Gastroesophageal sphincter (tissue), 4 donors: ENCODE measurements at regions not wholly inside any gene's neighbourhood (a gene's known extent, or its start where the extent isn't known, plus 50 kb on each side); places are given as distances from the start of the nearest gene placed in this dataset.

ENCODE experiments used
- ATAC-seq: fragments of 150-250 bp; one replicate; pipeline ENCODE4 v1.9.1; 2016; ENCODE audit warnings: mild to moderate bottlenecking, moderate library complexity
- H3K27ac ChIP-seq, 4 donors: fragments of 200-600 bp; sonication (generic) in 3 of 4; 1 replicate in 3 of 4; 2 replicates in 1 of 4; pipeline ENCODE4 v1.5.1; 2016 to 2019
- H3K27me3 ChIP-seq: fragments of 200-600 bp; sonication (generic); one replicate; pipeline ENCODE4 v1.5.1; 2019
- H3K36me3 ChIP-seq, 2 donors: fragments of 200-600 bp; sonication (generic); one replicate each; pipeline ENCODE4 v1.5.1; 2019; ENCODE audit warnings: control low read depth in 1 of 2
- H3K4me1 ChIP-seq, 3 donors: fragments of 200-600 bp; sonication (generic); 1 replicate in 2 of 3; 2 replicates in 1 of 3; pipeline ENCODE4 v1.5.1; 2016 to 2019; ENCODE audit warnings: control low read depth in 2 of 3
- H3K4me3 ChIP-seq, 2 donors: fragments of 200-600 bp; sonication (generic); one replicate each; pipeline ENCODE4 v1.5.1; 2019; ENCODE audit warnings: mild to moderate bottlenecking in 1 of 2, moderate library complexity in 1 of 2
- H3K9me3 ChIP-seq, 3 donors: fragments of 200-600 bp; sonication (generic); one replicate each; pipeline ENCODE4 v1.5.1; 2017 to 2019; ENCODE audit warnings: control low read depth in 2 of 3
- CTCF ChIP-seq, 4 experiments: fragments of 200-600 bp in 2 of 4; fragments of 450-650 bp in 2 of 4; sonication (generic) in 1 of 4; IDR thresholded peaks; one replicate each; pipeline ENCODE4 v1.5.1; 2017 to 2019; ENCODE audit warnings: antibody characterized with exemption in 4 of 4, mild to moderate bottlenecking in 2 of 4, moderate library complexity in 2 of 4
- EP300 ChIP-seq: sonication (generic); formaldehyde crosslinking; IDR thresholded peaks from one replicate; pipeline ENCODE4 v1.6.1; 2017; ENCODE audit warnings: antibody characterized with exemption, mild to moderate bottlenecking
- POLR2A ChIP-seq, 2 donors: fragments of 450-650 bp; IDR thresholded peaks; one replicate each; pipeline ENCODE4 v1.6.1; 2017; ENCODE audit warnings: antibody characterized with exemption in 2 of 2, mild to moderate bottlenecking in 2 of 2, moderate library complexity in 1 of 2
- POLR2AphosphoS5 ChIP-seq: sonication (generic); formaldehyde crosslinking; IDR thresholded peaks from one replicate; pipeline ENCODE4 v1.6.1; 2017; ENCODE audit warnings: antibody characterized with exemption
- WGBS, 2 donors: methylation state at CpG; one replicate each; pipeline ENCODE4 v1.1.5; 2018; ENCODE audit warnings: low coverage in 1 of 2; 5-methylcytosine and 5-hydroxymethylcytosine counted together

GRCh38 chr12:87667378-87667777, 361.8 kb downstream of the C12orf50 start:
- Histone ChIP-seq H3K27me3 (no peaks in the 10 kb centered on the region), H3K36me3 (no peaks in the 10 kb centered on the region), H3K4me3 (no peak overlapping the region), H3K27ac (no peak overlapping the region), H3K9me3 (no peaks in the 10 kb centered on the region), H3K4me1 (no peaks in the 10 kb centered on the region)
- no peak for TF ChIP-seq EP300
- no peak for TF ChIP-seq POLR2A (IDR thresholded peaks at IDR 0.05)
- no peak for TF ChIP-seq POLR2AphosphoS5
- no peak for TF ChIP-seq CTCF (IDR thresholded peaks at IDR 0.05)
- 29 to 44% methylated on average over 1 to 2 of the region's 2 CpGs for WGBS, 2 donors
- no peak for ATAC-seq

- H3K9me3 ChIP-seq: no peaks in the 10 kb centered on the region
- H3K36me3 ChIP-seq: no peaks in the 10 kb centered on the region
- no peaks in the 10 kb centered on the region for H3K27me3 ChIP-seq
- no peaks in the 10 kb centered on the region for H3K4me1 ChIP-seq
- no peak for TF ChIP-seq POLR2AphosphoS5
- no peak for TF ChIP-seq EP300
- no peak for TF ChIP-seq CTCF (IDR thresholded peaks at IDR 0.05)
- TF ChIP-seq POLR2A (IDR thresholded peaks at IDR 0.05): no peak
- 34 to 50% methylated on average over 5 of the region's 5 CpGs for WGBS, 2 donors
- no peak overlapping the region for H3K27ac ChIP-seq
- ATAC-seq: no peak
- H3K4me3 ChIP-seq: peak overlapping the region in 1 of 2 donors; percentile 17
Measured at GRCh38 chr12:87661786-87662377, 367.3 kb downstream of the C12orf50 start.

GRCh38 chr12:87660987-87661774, 368.0 kb downstream of the C12orf50 start:
- Histone ChIP-seq H3K9me3 (no peaks in the 10 kb centered on the region), H3K27ac (no peak overlapping the region), H3K4me1 (no peaks in the 10 kb centered on the region), H3K36me3 (no peaks in the 10 kb centered on the region), H3K27me3 (no peaks in the 10 kb centered on the region), H3K4me3 (no peak overlapping the region)
- ATAC-seq: no peak
- TF ChIP-seq CTCF (IDR thresholded peaks at IDR 0.05) (no peak), POLR2A (IDR thresholded peaks at IDR 0.05) (no peak), POLR2AphosphoS5 (no peak), EP300 (no peak)
- WGBS, 2 donors: 50 to 62% methylated on average over 2 of the region's 2 CpGs

GRCh38 chr12:87660291-87660690, 368.9 kb downstream of the C12orf50 start:
- Histone ChIP-seq H3K4me3 (no peak overlapping the region), H3K4me1 (no peaks in the 10 kb centered on the region), H3K27me3 (no peaks in the 10 kb centered on the region), H3K36me3 (no peaks in the 10 kb centered on the region), H3K9me3 (no peaks in the 10 kb centered on the region), H3K27ac (no peak overlapping the region)
- no peak for ATAC-seq
- 67 to 68% methylated on average over 2 of the region's 2 CpGs for WGBS, 2 donors
- TF ChIP-seq POLR2AphosphoS5: no peak
- TF ChIP-seq CTCF (IDR thresholded peaks at IDR 0.05): no peak
- TF ChIP-seq POLR2A (IDR thresholded peaks at IDR 0.05): no peak
- TF ChIP-seq EP300: no peak

- Histone ChIP-seq H3K9me3 (no peaks in the 10 kb centered on the region), H3K27me3 (no peaks in the 10 kb centered on the region), H3K4me3 (no peak overlapping the region), H3K4me1 (no peaks in the 10 kb centered on the region), H3K27ac (no peak overlapping the region), H3K36me3 (no peaks in the 10 kb centered on the region)
- WGBS, 2 donors: 90 to 91% methylated on average over 1 of the region's 1 CpG
- no peak for TF ChIP-seq POLR2A (IDR thresholded peaks at IDR 0.05)
- TF ChIP-seq CTCF (IDR thresholded peaks at IDR 0.05): no peak
- no peak for TF ChIP-seq POLR2AphosphoS5
- no peak for TF ChIP-seq EP300
- ATAC-seq: no peak
Measured at GRCh38 chr12:87656311-87656710, 372.9 kb downstream of the C12orf50 start.
